ENCODE measurements at regions not wholly inside any gene's neighbourhood (a gene's known extent, or its start where the extent isn't known, plus 50 kb on each side); places are given as distances from the start of the nearest gene placed in this dataset.

DNA sequence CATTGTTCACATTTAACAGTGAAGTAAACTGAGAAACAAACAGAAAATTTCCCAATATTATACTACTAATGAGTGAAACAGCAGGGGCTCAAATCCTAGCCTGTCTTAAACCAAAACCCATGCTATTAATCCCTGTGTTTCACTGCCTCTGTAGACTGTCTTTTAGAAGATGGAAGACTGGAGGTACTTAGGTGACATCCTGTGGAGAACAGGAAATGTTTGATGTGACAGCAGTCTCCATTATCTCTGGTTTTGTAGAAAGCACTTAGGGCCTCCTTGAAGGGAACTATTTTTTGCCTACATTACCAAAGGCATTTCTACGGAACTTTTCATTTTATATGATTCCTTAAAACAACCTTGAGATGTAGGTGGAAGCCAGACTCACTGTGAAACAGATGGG, 288.1 kb upstream of the SORL1-AS1 start:
- no peak for DNase-seq (ENCODE audit: low spot score)

DNA sequence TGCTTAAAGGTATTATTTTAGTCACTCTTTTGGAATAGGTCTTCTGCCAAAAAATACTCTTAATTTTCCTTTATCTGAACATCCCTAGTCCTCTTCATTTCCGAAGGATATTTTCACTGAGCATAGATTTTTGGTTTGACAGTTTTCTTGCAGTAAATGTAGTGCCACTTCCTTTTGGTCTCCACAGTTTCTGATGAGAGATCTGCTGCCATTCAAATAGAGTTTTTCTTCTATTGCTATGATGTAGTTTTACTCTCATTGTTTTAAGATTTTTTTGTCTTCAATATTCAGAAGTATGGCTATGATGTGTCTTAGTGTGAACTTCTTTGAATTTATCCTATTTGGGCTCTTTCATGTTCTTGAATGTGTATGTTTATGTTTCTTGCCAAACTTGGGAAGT, 281.1 kb upstream of the SORL1-AS1 start:
- no peak for DNase-seq (ENCODE audit: low spot score)

DNA sequence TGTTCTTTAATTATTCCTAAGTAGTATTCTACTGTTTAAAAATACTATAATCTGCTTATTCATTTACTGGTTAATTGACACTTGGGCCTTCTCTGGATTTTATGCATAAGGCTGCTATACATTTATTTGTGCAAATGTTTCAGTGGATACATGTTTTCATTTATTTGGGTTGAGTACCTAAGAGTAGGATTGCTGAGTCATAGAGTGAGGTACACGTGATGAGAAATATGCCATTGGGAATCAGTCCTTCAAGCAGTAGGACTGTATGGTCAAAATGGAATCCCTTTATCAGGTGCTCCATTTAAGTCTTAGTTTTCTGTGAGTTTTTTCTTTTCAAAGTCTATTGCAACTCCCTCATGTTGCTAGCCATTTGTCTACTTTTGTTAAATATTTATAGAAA, 275.2 kb upstream of the SORL1-AS1 start:
- no peak for DNase-seq (ENCODE audit: low spot score)

DNA sequence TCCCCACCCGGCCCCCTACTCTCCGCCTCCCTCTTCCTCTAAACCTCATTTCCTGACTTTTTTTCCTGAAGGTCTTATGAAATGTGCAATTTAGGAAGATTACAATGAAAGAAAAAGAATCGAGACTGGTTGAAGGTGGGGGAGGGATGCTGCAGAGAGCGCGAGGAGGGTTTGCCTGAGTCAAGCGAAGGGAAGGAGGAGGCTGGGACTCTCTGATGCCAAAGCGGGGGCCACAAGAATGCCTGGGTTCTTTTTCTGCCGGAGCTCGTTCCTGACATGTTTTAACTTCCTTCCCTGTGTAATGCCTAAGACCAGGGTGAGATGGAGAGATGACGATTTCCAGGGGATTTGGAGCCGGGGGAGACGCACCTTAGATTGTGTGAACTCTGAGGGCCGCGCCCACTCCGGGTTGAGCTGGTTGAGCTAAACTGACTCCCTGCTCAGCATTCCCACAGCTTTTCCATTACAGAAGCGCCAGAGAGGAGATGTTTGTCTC, 270.5 kb upstream of the SORL1-AS1 start:
- DNase-seq (ENCODE audit: low spot score), result no peak

DNA sequence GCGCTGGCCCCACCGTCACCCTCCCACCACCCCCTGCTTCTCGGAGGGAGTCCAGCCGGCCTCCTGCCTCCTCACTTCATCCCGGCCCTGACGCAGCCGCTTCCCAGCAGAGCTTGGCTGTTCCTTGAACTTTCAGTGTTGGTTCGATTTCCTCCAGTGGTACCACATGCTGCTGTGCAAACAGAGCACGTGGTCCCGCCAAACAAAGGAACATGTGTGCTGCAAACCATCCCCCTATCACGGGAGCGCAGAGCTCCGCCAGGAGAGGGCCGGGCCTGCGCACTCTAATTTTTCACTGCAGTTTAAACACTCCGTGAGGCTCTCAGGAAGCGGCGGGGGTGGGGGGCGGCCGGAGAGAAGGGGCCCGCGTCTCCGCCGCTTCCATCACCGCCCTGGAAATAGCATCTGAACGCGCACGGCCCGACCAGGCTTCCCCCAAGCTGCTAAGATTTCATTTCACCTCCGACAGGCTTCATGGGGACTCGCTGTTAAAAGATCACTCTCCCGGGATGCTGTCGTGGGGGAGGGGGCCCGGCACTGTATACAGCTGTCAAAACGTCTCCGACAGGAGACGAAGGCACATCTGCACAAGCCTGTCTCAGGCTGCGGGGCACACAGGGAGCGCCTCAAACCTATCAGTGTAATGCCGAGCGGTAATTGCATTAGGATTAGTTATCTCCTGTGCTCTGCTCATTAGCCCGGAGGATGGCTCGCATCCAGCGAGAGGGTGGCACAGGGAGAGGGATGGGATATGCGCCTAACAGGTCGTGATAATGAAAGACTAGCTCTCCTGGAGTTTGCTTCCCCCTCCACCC, 269.9 kb upstream of the SORL1-AS1 start:
- DNase-seq (ENCODE audit: low spot score), result no peak

DNA sequence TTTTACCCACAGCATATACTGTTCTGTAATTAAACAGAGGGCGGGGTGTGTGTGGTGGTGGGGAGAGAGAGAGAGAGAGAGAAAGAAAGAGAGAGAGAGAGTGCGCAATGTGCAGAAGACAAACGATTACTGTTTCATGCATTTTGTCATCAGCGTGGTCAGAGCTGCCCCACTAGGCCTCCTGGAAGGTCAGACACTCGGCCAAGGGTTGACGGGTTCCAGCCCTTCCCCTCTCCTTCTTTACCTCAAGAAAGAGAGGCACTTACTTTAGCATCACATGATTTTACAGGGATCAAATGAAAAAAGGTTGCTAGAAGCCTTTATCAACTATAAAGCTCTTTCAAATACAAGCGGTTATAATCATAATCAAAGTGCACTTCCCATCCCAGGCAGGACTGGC, 269.2 kb upstream of the SORL1-AS1 start:
- DNase-seq (ENCODE audit: low spot score), result no peak

DNA sequence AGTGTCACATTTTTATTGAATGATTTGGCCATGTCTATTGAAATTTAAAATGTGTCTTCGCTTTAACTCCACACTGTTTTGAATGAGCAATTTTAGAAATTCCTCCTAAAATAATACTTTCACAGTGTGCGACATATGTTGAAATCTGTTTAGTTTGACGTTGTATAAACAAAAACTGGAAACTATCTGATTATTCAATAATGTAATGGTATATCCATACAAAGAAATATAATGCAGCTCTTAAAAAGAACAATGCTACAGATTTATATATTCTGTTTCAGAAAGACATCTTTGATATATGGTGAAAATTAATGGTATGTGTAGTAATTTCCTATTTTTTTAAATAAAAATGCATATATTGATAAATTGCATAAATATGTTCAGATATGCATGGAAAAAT, 268.7 kb upstream of the SORL1-AS1 start:
- DNase-seq (ENCODE audit: low spot score), result no peak

DNA sequence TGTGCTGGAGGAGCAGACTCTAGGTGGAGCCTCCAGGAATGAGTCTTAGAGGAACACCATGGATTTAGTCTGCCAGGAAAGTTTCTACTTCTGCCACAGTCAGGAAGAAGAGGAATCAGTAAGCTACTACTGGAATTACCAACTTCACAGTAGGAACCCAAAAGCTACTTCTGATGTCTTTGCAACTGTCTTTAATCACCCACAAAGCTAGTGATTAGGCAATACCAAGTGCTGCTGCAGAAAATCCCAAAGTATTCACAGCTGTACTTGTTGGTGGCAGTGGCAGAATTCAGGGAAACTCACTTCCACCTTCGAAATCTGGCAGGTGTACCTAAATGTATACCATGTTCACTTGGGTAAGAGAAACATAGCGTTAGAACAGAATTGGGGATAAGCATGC, 264.5 kb upstream of the SORL1-AS1 start:
- no peak for DNase-seq (ENCODE audit: low spot score)

DNA sequence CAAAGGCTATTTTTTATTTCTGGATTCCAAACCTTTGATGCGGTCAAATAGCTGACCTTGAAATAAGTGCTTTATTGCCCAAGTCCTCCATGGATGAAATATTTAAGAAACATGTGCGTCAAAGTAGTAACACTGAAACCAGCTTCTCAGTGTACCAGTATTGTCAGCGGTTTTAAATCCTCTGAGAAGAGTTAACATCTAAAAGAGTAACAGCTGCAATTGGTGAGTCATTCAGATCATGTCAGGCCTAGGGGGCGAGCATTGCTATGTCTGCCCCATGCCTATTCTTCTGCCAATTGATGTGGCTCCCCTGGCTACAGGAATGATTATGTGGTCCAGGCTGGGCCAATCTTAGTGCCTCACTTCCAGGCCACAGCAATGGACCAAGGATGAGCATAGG, 263.3 kb upstream of the SORL1-AS1 start:
- DNase-seq (ENCODE audit: low spot score), result no peak

DNA sequence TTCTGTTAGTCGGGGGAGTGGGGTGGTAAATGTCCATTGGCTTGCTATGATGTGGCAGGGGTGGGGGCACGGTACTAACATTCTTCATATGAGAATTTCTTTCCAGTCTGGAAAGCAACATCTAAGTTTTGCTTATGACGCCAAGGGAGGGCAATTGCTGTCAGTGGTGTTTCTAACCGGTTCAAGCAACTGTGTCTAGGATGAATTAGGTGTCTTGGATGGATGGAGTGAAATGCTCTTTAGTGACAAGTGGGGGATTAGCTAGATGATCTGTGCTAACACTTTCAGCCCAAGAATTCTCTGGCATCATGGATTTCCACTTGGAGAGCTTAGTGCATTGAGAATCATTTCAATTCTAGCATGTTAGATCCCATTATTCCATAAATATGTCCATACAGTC, 262.6 kb upstream of the SORL1-AS1 start:
- no peak for DNase-seq (ENCODE audit: low spot score)

DNA sequence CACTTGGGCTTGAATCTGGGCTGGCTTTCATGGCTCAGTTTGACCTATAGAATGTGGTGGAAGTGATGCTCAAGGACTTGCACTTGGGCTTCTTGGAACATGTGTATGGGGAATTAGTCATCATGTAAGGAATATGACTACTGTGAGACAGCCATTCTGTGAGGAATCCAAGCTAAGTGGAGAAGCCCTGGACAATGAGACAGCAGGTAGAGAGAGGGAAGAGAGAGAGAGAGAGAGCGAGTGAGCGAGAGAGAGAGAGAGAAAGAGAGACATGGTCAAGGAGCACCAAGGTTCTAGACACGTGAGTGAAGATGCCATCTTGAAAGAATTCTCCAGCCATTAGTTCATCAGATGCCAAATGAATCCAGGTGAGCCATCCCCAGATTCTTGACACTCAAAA, 261.6 kb upstream of the SORL1-AS1 start:
- DNase-seq (ENCODE audit: low spot score), result no peak

DNA sequence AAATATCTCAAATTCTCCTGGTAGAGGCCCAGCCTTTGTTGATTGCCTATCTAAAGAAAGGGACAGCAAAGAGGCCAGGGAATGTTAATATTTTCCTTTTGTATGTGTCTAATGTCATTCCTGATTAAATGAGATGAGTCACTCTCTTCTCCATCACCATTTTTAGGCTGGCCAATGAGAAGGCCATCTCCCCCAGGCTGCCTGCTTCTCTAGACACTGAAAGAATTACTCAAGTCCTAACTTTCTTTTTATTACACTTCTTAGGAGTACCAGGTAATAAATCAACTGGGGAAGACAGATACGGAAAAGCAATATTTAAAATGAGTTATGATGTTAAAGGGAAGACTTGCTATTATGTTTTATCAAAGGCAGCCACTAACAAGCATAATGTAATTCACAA, 259.2 kb upstream of the SORL1-AS1 start:
- no peak for DNase-seq (ENCODE audit: low spot score)

DNA sequence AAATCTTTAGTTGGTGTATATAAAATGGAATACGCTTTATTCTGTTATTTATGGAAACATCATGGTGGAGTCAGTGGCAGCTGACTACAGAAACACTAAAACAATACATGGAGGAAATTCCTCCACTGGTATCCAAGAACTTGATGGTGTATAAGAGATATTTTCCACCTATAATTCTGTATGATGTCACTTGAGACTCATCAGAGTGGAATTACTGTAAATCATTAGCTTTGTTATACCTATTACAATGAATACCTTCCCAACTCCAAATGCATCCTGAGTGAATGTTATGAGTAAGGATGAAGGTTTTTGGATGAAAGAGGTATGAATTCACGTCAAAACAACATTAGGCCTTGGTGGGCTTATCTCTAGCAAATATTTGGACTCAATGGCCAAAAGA, 258.5 kb upstream of the SORL1-AS1 start:
- DNase-seq (ENCODE audit: low spot score), result no peak

DNA sequence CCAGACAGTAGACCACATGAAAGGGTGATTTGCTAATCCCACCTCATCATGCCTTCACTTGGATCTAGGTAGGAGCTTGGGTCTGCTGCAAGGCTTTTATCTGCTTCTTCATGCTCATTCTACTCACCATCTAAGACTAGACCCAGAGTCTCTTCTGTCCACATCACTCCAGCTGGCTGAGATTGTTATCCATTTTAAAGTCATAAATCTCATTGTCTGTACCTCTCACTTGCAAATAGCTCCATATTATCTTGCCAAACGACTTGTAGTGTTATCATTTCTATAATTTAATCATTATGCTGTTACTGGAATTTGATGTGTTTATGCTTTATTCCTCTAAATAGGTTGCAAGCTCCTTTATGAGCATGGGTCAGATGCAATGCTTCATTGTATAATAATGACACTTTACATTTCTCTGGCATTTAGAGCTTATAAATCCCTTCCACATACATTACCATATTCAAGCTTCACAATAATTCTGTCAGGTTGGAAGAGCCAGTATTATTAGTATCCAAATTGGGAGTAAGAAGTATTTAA, 254.2 kb upstream of the SORL1-AS1 start:
- no peak for DNase-seq (ENCODE audit: low spot score)

DNA sequence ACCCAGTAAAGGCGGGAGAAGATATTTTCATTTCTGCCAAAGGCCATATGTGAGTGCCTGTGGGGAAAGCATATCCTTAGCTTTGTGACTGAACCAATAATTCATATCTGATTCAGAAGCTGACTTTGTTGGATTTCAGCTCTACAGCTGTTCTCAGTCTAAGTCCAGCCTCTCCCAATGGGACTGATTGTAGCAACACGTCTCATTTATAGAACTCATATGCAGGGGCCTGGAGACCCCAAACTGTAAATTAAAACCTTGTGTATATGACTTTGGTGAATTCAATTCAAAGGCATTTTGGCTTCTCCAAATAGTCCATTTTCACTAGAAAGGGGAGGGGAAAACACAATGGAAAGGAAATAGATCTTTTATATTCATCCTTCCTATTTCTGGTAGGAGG, 250.4 kb upstream of the SORL1-AS1 start:
- DNase-seq (ENCODE audit: low spot score), result no peak

DNA sequence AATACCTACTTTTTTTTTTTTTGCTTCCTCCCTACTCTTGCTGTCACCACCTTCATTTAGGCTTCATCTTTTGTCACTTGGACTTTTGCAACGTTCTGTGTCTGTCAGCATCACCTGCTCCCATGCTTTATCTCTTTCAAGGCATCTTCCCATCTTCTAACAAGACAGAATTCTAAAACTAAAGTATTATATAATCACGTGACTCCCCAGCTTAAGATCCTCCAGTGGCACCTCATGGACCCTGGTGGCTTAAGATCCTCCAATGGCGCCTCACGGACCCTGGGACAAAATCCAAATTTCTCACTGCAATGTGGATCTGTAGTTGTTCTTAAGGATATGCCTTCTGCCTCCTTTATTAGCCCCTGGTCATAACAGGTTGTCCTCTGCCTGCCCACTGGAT, 248.2 kb upstream of the SORL1-AS1 start:
- no peak for DNase-seq (ENCODE audit: low spot score)

DNA sequence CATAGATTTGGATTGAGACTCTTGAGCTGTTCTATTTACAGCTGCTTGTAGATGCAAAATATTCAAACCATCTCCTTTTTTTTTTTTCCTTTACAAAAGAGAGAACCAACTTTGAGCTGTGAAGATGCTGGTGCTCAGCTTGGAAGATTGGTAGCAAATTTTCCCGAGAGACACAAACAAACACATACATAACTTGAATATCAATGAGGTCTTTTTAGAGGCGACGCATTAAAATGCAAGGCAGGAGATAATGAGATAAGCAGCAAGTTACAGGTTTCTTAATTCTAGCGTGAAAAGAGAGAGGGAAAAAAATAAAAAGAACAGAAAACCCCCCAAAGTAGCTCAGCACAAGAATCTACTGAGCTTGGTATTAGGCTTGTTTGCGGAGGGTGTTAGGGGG, 247.0 kb upstream of the SORL1-AS1 start:
- no peak for DNase-seq (ENCODE audit: low spot score)

DNA sequence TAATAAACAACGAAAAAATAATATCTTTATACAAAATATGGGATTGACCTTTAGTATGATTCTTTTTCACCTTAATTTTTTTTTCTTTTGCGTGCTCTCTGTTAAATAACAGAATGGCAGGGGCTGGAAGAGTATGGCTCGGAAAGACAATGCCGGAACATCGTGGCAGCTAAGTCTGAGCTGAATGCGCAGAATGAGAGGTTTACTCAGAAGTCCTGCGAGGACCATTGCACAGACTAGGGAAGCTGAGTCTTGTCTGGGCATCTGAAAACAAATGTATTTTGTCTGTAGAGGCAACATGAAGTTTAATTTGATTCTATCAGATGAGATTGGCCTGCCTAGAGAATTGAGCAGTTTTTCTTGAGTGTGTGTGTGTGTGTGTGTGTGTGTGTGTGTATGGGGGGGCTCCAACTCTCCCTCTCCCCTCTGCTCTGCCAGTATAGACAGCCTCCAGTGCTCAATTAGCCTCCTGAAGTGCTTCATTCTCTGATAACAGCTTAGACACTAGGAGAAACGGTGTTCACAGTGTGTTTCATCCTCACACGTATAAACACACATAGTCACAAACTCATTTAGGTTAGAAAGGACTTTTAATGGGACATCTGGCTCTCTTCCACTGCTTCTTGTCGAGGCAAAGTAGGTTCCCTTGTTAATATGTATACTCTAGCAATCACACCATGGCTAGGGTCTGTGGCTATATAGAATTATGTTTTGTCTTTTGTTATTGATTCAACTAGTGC, 244.3 kb upstream of the SORL1-AS1 start:
- no peak for DNase-seq (ENCODE audit: low spot score)

DNA sequence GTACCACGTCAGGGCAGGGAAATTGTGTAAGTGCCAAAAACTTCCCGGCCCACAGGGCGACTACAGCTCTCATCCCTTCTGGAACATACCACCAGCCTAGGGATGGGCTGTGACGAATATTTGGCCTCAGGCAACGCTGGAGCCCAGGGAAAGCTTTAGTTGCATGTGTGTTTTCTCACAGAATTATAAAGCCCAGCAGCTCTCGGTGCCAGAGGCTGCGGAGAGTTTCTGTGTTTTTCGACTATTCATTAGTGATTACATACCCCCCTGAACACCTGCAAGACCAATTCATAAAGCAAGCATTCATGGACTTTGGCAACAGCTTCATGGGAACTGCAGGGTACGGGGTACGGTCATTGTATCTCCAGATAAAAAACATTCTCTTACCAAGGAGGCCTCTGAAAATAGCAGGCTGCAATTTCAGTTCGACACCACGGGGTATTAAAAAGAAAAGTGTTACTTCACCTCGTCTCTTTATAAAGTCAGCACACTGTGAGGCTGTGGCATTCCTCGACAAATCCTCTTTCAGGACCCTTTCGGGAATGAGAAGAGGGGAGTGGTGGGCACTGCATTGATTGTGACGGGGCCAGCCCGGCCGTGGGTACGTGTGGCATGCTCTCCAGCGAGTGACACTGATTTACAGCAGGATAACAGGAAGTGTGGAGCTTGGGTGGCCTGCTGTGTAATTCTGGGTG, 243.6 kb upstream of the SORL1-AS1 start:
- no peak for DNase-seq (ENCODE audit: low spot score)

DNA sequence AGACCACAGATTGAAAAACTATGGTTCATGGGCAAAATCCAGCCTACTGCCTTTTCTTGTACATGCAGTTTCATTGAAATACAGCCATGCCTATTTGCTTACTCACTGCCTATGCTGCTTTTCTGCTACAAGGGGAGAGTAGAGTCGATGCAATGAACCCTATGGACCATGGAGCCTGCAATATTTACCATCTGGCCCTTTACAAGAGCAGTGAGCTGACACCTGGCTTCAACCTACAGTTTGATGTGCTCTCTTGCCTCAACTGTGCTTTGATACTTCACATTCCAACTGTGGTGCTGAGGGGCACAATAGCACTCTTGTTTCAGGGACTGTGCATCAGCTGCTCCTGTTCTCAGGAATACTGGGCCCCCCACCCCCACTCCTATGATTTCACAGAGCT, 239.5 kb upstream of the SORL1-AS1 start:
- no peak for DNase-seq (ENCODE audit: low spot score)

DNA sequence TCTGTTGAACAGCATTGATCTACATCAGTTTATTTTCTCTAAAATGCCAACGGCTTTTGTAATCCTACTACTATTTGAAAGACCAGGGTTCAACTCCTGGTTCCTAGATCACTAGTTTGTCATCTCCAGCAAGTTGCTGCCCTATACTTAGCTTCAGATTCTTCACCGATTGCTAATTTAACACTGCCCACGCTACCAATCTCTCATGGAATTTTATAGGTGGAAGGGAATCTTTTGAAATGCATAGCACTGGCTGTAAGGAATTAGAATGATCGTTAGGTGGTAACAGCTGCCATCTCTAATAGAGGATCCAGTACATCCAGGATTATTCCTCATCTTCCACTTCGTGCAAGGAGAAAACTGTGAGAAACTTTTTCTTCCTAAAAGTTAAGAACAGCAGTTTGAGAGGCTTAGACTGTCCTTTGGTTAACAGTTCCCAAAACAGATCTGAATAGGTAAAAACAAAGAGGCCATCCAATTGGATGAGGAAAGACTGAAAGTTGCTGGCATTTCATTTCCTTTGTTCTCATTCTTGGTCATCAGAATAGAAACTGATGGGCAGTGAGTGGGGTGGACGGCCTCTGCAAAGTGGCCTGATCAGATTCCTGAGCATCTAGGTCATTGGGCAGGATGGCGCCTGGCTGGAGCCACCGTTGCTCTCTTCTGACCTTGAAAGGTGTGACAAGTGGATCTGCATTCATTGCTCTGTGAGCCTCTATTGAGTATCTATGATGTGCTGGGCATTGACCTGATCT, 236.3 kb upstream of the SORL1-AS1 start:
- DNase-seq (ENCODE audit: low spot score), result no peak

DNA sequence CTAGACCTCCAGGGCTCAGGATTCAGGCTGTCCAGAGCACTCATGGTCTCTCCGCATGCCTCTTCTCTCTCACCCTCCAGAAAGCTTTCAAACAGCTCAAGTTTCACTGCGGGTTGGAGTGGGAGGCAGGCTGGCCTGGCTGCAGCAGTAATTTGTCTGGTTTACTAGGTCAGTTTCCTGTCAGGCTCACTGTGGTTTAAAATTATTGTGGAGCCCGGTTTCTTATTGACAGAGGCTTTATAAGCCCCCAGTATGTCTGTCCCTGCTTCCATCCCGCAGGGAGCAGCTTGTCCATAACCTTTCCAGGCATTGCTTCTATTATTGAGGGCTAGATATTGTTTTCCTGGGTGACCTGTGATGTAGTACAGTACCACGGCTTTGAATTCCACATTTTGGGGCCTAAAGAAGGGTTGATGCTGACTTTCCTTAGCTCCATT, 235.3 kb upstream of the SORL1-AS1 start:
- no peak for DNase-seq (ENCODE audit: low spot score)
